ENCODE measurements at regions not wholly inside any gene's neighbourhood (a gene's known extent, or its start where the extent isn't known, plus 50 kb on each side); places are given as distances from the start of the nearest gene placed in this dataset.

DNA sequence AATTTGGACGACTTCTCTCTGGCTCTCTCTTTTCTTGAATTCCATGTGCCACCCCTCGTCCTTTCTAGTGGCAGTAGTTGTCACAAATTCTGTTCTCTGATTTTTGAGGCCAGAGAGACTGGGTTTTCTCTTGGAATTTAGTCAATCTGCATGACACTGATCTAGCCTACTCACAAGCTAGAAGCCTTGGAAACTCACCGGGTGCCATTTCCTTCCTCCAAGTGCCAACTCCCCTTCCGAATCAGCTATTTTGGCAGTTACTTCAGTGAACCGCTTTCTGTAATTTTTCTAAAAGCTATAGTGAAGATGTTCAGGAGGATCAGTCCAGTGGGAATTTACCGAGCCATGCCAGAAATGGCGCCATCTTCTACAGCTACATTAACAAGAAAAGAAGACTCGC, 228.9 kb downstream of the PMP22 start:
- no peak for DNase-seq

DNA sequence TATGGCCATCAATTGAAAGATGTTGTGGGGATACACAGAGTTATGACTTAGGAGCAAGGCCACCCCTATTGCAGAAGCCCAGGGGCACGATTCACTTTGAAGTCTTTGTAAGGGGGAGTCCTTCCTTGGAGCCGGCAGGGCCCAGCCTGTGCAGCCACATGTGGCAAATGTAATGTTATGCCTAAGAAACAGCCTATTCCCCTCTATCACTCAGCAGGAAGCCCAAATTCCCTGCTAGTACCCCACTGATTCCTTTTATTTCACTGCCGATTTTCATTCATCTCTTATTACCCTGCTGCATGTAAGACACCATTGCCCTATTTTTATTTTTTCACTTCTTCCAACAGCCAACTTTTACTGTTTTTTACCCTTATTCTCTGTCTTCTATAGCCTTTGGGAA, 233.2 kb downstream of the PMP22 start:
- DNase-seq: no peak

DNA sequence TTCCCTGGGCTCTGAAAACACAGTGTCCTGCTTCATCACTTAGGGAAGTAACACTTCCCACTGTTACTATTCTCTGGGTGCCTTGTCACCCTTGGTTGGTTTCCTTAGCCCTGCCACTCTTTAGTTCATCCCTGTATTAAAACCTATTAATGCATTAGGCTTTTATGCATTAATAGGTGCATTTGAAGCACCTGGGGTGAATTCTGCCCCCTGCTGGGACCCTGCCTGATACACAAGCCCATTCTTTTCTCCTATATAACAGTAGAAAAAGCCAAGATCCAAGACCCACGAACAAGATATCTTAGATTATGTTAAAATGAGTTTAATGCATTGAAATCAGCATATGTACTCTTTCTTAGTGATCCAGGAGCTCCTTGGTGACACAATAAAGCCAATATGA, 235.7 kb downstream of the PMP22 start:
- DNase-seq: no peak

DNA sequence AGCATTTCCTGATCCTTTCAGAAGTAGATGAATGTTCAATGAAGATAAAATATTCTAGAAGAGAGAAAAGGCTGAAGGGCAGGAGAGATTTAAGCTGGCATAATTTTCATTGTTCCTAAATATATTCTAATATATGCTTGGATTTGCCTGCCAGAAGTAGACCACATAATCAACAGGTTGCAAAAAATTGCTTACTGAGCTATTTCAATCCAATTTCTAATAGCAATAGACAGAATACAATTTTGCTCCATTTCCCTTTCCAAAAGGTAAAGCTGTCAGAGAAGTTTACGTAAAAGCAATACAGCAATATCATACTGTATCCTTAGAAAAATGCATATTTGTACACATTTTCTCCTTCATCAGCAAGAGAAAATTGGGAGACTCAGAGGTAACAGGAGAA, 237.3 kb downstream of the PMP22 start:
- DNase-seq: no peak

DNA sequence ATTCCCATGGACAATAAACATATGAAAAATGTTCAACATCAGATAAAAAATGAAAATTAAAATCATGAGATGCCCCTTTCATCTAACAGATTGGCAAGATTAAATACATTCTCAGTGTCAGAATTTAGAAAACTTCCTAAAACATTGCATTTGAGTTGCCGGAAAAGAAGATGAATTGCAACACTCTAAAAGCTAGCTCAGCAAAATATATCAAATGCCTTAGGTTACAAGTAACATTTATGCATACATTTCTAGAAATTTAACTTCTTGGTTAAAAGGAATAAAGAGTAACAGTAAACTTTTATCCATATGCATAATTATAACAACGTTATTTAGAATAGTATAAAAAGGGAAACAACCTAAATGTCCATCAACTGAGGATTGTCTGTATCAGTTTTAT, 239.0 kb downstream of the PMP22 start:
- DNase-seq: no peak

DNA sequence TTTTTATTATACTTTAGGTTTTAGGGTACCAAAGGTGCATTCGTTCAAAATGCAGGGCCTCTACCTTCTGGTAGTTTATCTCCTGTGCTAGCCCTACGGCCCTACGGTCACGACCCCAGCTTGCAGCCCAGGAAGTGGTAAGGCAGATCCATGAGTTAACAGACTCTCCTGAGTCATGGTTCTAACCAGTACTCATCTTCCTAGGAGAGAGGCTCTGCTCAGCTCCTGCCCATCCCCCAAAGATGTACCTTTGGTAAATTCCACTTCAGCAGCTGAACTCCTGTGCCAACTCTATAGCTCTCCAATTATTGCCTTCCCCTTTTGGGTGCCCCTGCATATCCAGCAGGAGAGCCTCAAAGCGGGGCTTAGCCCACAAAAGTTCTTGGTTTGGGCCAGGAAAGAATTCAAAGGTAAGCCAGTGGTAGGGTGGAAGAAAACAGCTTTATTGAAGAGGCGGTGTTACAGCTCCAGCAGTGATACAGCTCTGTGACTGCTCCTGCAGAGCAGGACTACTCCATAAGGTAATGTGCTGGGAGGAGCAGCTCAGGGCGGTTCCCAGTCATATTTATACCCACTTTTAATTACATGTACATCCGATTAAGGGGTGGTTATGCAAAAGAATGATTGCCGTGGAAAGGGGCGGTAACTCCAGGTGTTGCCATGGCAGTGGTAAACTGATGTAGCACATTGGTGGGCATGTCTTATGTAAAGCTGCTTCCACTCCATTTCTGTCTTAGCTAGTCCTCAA, 241.4 kb downstream of the PMP22 start:
- no peak for DNase-seq

DNA sequence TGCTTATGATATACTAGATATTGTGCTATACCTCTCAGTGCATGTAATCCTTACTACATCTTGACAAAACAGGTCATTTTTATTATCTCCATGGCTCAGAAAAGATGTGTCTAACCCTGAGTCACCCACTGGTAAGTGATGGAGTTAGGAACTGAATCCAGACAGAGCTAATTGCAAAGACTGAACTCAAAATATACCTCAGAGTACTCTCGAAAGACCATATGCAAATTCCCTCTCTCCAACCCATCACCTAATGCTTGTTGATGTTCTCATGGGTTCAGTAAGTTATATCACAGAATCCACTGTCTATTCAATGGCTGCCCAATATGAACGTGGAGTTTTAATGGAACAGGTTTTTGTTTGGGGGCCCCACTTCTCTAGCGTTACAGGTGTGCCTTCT, 246.0 kb downstream of the PMP22 start:
- no peak for DNase-seq

DNA sequence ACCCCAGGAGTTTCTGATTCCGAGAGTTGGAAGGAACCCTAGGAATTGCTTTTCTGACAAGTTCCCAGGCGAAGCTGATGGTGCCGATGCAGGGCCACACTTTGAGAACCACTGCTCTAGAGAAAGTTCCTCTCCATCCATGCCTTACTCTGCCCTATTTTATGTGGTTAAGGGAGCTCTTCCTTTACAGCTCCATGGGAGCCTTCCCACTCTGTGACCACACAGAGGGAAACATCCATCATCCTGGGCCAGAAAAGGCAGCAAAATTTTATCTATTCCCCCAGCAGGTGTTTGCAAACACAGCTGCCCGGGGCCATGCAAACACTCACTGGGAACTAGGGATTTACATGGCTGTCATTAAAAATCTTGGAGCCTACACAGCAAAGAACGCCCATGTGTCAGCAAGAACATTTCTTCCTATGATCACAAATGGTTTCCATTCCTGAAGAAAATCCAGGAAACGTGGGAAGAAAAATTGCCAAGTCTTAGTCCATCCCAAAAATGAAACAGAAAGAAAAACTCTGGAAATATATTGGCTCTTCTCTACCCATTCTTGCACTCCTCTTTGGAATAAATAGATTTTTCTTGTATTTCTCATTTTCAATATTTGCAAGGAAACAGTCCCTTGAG, 252.7 kb downstream of the PMP22 start:
- no peak for DNase-seq

DNA sequence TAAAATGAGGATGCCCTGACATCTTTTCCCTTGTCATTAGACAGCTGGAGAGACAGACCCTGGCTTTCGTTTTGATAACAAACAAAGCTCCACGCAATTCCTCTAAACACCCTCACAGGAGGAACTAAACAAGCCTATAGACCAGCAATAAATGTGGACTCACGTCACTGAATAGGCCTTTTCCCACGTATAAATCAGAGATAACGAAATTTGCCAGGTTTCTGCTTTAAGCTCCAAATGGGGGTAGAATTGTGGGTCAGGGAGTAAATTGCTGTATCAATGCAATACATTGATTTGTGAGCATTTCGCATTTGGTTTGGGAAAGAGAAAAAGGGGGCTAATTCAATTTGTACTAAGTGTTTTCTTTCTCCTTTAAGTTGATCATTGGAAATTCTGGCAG, 256.0 kb downstream of the PMP22 start:
- no peak for DNase-seq

DNA sequence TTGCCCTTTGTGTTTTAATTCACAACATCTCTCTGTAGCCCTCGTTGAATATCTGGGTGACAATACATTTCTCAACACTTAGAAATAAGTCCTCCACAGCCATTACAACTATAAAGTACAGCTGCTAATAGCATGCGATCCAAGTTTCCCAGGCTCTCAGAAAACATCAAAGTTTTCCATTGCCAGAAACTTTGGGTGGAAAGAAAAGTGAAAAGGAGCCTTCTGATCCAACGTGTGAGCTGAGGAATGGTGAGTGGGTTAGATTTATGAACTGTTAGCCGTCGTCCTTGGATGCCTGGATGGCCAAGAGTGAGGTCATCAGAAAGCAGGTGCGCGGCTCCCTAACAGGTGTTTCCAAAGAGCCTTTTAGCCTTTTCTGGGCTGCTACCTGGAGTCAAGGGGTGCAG, 258.0 kb downstream of the PMP22 start:
- DNase-seq: no peak

DNA sequence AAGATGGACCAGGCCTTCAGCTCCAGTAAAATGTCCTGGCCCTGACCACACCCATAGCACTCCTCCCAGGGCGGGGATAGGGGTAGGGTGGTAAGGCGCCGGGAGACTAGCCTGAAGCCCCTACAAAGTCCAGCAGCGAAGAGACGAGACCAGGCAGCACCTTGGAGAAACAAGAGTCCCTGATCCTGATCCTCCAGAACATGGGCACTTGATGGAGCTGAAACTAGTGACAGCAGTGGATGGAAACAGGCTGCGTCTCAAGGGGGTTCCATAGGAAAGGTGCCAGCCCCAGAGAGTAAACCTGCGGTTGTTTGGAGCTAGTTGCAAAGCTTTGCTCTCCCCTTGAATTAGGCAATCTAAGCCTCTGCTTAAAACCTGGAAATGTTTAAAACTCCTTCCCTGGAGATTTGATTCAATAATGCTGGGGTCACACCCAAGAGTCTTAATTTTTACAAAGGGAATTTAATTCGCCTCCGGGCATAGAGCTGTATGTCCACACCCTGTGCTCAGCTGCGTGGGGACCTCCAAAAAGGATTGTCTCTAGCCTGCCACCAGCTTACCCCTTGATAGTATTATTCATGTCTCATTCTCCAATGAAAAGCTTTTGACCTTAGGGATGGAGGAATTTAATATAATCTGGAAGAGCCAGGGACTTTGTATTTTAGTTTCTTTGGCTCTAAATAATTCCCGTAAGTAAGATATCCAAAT, 258.6 kb downstream of the PMP22 start:
- no peak for DNase-seq

DNA sequence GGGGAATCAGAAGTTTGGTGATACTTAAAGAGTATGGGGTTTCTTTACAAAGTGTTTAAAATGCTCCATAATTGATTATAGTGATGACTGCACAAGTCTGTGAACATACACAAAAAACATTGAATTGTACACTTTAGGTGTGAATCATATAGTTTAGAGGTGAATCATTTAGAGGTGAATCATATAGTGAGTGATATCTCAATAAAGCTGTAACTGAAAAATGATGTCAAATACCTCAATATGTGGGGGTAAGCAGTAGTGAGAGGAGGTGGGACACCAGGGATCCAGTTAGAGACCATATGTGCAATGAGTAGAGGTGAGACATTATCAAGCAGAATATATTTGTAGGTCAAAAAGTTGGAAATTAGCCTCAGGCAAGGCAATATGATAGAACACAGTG, 264.5 kb downstream of the PMP22 start:
- no peak for DNase-seq

DNA sequence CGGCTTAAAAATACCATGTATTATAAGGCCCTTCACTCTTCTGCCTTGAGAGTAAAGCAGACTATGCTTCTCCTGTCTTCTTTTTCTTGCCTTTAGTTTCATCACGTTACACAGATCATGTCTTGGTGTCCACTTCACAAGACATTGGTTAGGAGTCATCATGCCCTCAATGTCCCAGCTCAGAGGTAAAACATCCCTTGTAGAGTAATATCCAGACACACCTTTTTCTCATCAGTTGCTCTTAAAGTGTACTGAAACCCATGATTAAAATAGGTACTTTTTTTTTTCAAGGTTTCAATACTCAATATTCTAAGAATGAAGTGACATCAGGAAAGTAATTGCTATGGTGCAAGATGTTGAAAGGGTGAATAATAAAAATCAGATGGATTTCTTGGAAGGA, 267.8 kb downstream of the PMP22 start:
- DNase-seq: no peak

DNA sequence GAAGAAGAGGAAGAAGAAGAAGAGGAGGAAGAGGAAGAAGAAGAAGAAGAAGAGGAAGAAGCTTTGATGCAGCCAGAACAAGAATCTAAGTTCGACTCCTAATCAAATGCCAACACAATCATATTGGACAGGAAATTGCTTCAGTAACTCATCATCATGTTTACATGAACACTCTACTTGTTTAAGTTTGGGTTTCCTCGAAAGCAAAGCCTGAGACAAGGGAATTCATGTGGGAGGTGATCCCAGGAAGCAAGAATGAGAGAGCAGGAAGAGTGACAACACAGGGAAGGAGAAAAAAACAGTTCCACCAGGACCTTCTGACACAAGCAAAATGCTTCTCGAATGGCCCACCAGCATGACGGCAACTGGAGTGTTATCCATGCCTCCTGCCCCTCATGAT, 279.0 kb downstream of the PMP22 start:
- DNase-seq: no peak

DNA sequence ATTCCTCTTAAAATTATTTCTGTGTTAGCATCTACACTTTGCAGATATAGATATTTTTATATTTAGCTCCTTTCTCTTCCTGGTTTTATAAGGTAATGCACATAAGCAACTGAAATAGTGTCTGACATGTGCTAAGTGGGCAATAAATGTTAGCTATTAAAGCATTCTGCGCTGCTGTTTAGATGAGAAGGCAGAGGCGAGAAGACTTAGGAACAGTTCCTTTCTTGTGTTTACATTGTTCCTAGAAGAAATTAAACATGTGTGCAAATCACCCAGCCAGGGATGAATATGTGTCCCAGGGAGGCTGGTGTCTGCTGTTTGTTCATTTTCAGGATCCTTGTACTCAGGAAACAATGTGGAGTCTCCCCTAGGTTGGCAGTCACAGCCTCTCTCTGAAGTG, 292.3 kb downstream of the PMP22 start:
- no peak for DNase-seq

DNA sequence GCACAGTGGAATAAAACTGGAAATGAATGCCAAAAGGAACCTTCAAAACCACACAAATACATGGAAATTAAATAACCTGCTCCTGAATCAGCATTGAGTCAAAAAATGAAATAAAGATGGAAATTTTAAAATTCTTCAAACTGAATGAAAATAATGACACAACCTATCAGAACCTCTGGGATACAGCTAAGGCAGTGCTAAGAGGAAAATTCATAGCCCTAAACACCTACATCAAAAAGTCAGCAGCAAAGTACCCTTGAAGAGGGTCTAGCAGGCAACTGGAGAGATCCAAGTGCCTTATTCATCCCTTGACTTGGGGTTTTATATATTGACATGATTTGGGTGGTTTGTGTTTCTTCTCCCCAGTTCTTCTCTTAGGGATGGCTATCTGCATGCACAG, 294.1 kb downstream of the PMP22 start:
- DNase-seq: no peak

DNA sequence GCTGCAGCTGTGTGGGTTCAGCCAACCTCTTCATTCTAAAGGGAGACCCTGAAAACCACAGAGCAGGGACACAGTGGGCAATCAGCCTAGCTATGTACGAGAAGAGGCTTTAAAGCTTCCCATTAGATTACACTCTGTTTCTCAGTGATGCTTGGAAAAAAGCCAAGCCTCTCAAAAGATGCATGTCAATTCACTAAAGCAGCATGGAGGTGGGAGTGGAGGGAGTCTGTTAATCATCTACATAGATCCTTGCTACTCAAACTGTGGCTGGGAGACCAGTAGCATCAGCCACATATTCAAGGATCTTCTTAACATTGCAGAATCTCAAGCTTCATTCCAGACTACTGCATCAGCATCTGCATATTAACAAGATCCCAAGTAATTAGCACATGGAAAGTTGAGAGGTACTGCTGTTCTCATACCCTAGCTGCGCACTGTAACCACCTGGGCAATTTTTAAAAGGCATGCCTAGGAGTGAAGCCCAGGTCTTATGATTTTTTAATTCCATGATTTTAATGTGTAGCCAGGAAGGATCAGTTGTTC, 305.9 kb downstream of the PMP22 start:
- no peak for DNase-seq

DNA sequence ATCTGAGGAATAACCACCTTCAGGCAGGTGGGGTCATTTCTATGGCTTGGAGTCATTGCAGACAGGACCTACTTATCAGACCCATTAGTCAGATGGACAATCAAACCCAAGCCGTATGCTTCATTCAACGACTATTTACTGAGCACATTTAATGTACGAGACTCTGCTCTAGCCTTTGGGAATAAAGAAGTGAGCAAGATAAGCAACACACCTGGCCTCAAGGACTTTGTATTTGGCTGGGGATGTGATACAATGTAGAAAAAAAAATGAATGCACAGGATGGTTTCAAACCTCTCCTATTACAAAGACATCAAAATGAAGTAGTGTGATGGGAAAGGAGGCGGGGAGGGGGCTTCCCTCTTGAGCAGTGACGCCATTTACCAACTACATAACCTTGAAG, 311.7 kb downstream of the PMP22 start:
- no peak for DNase-seq

DNA sequence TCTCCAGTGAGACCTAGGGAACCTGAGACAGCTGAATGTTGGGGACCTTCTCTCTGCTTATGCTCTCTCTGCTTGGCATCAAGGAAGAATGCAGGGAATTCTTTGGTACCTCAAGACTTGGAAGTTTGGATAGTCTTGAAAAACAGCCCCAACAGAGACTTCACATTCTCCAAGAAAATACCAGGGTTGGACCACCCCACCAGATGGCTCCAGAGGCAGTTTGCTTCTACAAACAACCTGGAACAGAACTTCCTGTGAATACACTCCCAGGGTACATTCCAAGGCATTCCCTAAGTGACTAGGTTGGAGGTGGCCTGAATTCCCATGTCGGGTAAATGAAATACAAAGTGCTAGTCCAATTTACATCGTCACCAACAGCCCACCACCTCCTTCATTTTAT, 314.4 kb downstream of the PMP22 start:
- DNase-seq: no peak

DNA sequence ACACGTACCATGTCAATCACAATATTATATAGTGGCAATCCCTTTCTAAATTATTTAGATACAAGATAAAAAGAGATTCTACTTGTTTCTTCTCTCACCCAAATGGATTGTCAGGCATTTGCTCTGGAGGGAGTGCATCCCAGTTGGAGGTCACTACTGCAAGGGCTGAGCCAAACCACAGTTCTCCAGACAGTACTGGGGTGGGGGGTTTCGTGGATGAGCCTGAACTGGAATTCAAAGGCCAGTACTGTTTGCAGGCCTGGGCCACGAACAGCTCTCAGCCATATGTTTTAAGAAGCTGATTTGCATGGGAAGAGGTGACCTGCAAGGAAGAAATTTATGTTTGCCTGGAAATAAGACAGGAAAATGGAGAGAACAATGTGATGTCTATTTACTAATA, 314.9 kb downstream of the PMP22 start:
- DNase-seq: no peak

DNA sequence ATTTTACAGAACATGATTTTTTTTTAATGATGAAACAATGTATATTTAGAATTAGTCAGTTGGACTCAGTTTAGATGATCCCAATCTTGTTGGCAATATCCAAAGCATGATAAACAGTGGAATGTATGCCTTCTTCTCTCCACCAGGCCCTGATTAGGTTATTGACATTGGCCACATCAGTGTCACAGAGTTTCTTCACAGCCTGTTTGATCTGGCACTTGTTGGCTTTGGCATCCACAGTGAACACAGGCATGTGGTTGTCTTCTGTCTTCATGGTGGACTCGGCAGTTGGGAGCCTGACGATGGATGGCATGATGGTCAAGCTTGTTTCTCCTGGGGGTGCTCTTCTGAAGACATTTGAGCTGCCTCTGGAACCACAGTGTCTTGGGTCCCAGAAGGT, 317.5 kb downstream of the PMP22 start:
- no peak for DNase-seq

DNA sequence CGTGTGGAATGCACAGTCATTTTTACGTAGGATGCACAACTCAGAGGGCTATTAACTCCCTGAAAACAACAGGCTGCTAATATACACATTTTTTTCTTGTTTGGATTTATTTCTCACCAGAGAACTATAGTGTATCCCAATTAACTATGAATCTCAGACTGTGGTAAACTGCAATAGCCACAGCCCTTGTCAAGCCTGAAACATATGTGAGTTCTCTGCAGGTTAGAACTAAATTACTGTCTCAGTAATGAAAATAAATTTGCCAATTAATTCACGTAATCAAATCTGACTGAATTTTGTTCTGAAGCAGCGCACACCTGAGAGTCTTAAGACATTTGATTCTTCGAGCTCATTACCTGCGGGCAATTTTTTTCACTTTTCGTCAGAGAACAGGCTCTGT, 318.6 kb downstream of the PMP22 start:
- DNase-seq: no peak

DNA sequence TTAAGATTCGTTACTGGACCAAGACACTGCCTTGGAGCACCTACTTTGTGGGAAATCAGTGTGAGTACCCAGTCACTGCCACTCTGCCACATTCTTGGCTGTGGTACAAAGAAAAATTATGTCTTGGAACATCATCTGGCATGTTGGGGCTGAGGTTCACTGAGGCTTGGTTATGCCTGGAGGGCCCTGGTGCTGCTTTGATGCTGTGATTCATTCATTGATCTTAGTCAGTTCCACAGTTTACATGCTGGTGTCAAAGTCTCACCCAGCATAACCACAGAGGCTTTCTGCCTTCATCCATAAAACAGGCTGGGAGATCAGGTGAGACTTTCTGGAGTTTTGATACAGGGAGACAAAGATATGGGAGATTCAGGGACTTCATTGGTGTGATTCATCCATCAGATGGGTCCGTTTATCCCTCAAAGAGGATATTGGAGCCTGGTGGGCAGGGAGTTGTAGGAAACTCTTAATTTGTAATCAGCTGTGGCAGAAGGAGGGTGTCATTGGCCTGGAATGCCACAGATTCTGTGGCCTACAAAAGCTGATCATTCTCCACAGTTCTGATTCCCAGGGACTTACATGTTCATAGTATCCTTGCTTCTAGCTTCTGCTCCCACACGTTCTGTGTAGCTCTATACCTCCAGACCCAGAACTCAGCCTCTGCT, 322.5 kb downstream of the PMP22 start:
- no peak for DNase-seq

DNA sequence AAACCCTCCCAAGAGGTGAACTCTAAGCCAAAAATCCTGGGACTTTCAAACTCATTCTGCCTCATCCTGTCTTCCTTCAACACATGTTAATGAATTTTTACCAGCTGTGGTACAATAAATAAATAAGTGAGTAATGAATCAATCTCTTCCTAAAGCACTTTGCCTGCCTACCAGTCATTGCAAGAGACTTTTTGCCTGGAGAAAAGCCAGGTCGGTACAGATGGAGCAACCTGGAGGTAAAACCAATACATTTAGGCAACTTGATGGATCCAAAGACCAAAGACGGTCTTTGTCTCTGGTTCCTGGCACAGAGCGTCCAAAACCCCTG, 324.2 kb downstream of the PMP22 start:
- no peak for DNase-seq

Data from stimulated activated naive CD4-positive, alpha-beta T cell (primary cell).